HEK293 (cell line): ENCODE measurements at regions not wholly inside any gene's neighbourhood (a gene's known extent, or its start where the extent isn't known, plus 50 kb on each side); places are given as distances from the start of the nearest gene placed in this dataset.

Experiments
- CTCF ChIP-seq: fragments of 450-650 bp; formaldehyde crosslinking; IDR thresholded peaks from 2 replicates; pipeline ENCODE4 v1.5.1; 2016; ENCODE audit warnings: missing biosample characterization, missing genetic modification characterization
- HOXA7 ChIP-seq: sonication (generic); formaldehyde crosslinking; IDR thresholded peaks from 2 replicates; pipeline ENCODE4 v1.8.1; 2022; ENCODE audit warnings: missing genetic modification reagents, borderline replicate concordance
- MZF1 ChIP-seq: fragments of 450-650 bp; formaldehyde crosslinking; IDR thresholded peaks from 2 replicates; pipeline ENCODE4 v1.5.1; 2017; ENCODE audit warnings: missing biosample characterization, missing genetic modification characterization, borderline replicate concordance
- REST ChIP-seq: fragments of 450-650 bp; formaldehyde crosslinking; IDR thresholded peaks from 2 replicates; pipeline ENCODE4 v1.5.1; 2016; ENCODE audit warnings: missing biosample characterization, missing genetic modification characterization
- TCF7L2 ChIP-seq: IDR thresholded peaks from 2 replicates; pipeline ENCODE4 v1.6.1; 2011; ENCODE audit warnings: low read depth, mild to moderate bottlenecking, inconsistent platforms, low read length, moderate library complexity, borderline replicate concordance
- YY1 ChIP-seq: fragments of 450-650 bp; formaldehyde crosslinking; IDR thresholded peaks from 2 replicates; pipeline ENCODE4 v1.5.1; 2018; ENCODE audit warnings: missing biosample characterization, missing genetic modification characterization
- ZIC2 ChIP-seq: fragments of 450-650 bp; formaldehyde crosslinking; IDR thresholded peaks from 2 replicates; pipeline ENCODE4 v1.5.1; 2016; ENCODE audit warnings: missing biosample characterization, missing genetic modification characterization
- ZNF138 ChIP-seq: fragments of 450-650 bp; formaldehyde crosslinking; IDR thresholded peaks from 2 replicates; pipeline ENCODE4 v1.5.1; 2016; ENCODE audit warnings: missing biosample characterization, missing genetic modification characterization, borderline replicate concordance
- ZNF302 ChIP-seq: fragments of 450-650 bp; formaldehyde crosslinking; IDR thresholded peaks from 2 replicates; pipeline ENCODE4 v1.5.1; 2016; ENCODE audit warnings: missing biosample characterization, missing genetic modification characterization, low read depth
- ZNF48 ChIP-seq: fragments of 450-650 bp; formaldehyde crosslinking; IDR thresholded peaks from 2 replicates; pipeline ENCODE4 v1.5.1; 2016; ENCODE audit warnings: missing biosample characterization, missing genetic modification characterization
- ZNF558 ChIP-seq: fragments of 450-650 bp; formaldehyde crosslinking; IDR thresholded peaks from 2 replicates; pipeline ENCODE4 v1.5.1; 2016; ENCODE audit warnings: missing biosample characterization, missing genetic modification characterization
- ZNF626 ChIP-seq: fragments of 450-650 bp; sonication (Bioruptor Pico); formaldehyde crosslinking; IDR thresholded peaks from 2 replicates; pipeline ENCODE4 v1.5.1; 2018; ENCODE audit warnings: missing biosample characterization, missing genetic modification characterization, inconsistent platforms
- ZNF76 ChIP-seq: fragments of 450-650 bp; formaldehyde crosslinking; IDR thresholded peaks from 2 replicates; pipeline ENCODE4; 2016; ENCODE audit warnings: low read depth, missing biosample characterization, missing genetic modification characterization, borderline replicate concordance
- TF ChIP-seq, protein P1 (sequence below): fragments of 450-650 bp; formaldehyde crosslinking; IDR thresholded peaks from 2 replicates; pipeline ENCODE4 v1.5.1; 2016; ENCODE audit warnings: missing biosample characterization, missing genetic modification characterization, low read depth

DNA sequence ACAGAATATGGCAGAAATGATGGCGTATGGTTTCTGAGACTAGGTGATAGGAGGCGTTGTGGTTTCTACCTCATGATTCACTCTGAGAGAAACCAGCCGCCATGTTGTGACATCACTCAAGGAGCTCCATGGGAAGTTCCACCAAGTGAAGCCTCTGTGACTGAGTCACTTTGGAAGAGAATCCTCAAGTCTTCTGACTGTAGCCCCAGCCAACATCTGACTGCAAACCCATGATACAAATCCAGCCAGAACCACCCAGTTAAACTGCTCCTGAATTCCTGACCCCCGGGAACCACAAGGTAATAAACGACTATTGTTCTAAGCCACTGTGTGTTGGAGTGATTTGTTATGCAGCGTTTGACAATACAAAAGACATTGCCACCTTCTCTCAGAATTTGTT, 91.1 kb upstream of the CARD11 start:
- TF ChIP-seq CTCF (tag by site-specific recombination) (no peak), MZF1 (tag by site-specific recombination) (no peak), HOXA7 (CRISPR knock-in tag) (no peak), ZNF138 (tag by site-specific recombination) (no peak), TCF7L2 (no peak), ZNF48 (tag by site-specific recombination) (no peak), ZNF76 (no peak), ZNF626 (tag by site-specific recombination) (no peak), ZIC2 (tag by site-specific recombination) (no peak), REST (tag by site-specific recombination) (no peak), ZNF558 (tag by site-specific recombination) (no peak), YY1 (tag by site-specific recombination) (no peak), ZNF302 (tag by site-specific recombination) (no peak)
- TF ChIP-seq, protein P1, sequence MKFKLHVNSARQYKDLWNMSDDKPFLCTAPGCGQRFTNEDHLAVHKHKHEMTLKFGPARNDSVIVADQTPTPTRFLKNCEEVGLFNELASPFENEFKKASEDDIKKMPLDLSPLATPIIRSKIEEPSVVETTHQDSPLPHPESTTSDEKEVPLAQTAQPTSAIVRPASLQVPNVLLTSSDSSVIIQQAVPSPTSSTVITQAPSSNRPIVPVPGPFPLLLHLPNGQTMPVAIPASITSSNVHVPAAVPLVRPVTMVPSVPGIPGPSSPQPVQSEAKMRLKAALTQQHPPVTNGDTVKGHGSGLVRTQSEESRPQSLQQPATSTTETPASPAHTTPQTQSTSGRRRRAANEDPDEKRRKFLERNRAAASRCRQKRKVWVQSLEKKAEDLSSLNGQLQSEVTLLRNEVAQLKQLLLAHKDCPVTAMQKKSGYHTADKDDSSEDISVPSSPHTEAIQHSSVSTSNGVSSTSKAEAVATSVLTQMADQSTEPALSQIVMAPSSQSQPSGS (tag by site-specific recombination): no peak
